HCT116 (cell line): ENCODE measurements at regions not wholly inside any gene's neighbourhood (a gene's known extent, or its start where the extent isn't known, plus 50 kb on each side); places are given as distances from the start of the nearest gene placed in this dataset.
"Not testable (repeated sequence)": the region's sequence is repeated elsewhere in the genome, so short reads cannot be mapped to it uniquely, and the experiment has no call there.

Source experiments
- EZH2 ChIP-seq: fragments of 200-600 bp; sonication (generic); IDR thresholded peaks from 2 replicates; pipeline ENCODE4 v1.6.1; 2017; ENCODE audit warnings: antibody characterized with exemption, mixed run types
- FOSL1 ChIP-seq: IDR thresholded peaks from 2 replicates; pipeline ENCODE4 v1.6.1; 2012; ENCODE audit warnings: low read depth
- SRF ChIP-seq: IDR thresholded peaks from 2 replicates; pipeline ENCODE4 v1.6.1; 2012; ENCODE audit warnings: low read depth
- TF ChIP-seq, protein P1 (sequence below), 3 experiments: fragments of 200-600 bp in 1 of 3; sonication (generic) in 1 of 3; IDR thresholded peaks in 2 of 3; conservative IDR thresholded peaks in 1 of 3; 2 replicates each; pipeline ENCODE4 v1.5.1; 2012 to 2017; ENCODE audit warnings: low read depth in 2 of 3, low read length in 2 of 3, antibody characterized with exemption in 1 of 3, borderline replicate concordance in 1 of 3, control low read depth in 1 of 3, mild to moderate bottlenecking in 1 of 3, mixed read lengths in 1 of 3, mixed run types in 1 of 3, moderate library complexity in 1 of 3; ENCODE audit not compliant: insufficient read depth in 1 of 3
- TF ChIP-seq, protein P2 (sequence below): IDR thresholded peaks from 2 replicates; pipeline ENCODE4 v1.6.1; 2012; ENCODE audit warnings: low read depth

DNA sequence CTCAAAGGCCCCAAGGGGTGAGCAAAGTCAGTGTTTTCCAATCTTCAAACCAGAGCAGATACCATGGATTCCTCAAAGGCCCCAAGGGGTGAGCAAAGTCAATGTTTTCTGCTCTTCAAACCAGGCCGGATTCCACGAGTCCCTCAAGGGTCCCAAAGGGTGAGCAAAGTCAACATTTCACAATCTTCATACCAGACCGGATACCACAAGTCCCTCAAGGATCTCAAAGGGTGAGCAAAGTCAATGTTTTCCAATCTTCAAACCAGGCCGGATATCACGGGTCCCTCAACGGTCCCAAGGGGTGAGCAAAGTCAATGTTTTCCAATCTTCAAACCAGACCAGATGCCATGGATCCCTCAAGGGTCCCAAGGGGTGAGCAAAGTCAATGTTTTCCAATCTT lies 265.2 kb downstream of the CRLF2 start:
- TF ChIP-seq, protein P1, sequence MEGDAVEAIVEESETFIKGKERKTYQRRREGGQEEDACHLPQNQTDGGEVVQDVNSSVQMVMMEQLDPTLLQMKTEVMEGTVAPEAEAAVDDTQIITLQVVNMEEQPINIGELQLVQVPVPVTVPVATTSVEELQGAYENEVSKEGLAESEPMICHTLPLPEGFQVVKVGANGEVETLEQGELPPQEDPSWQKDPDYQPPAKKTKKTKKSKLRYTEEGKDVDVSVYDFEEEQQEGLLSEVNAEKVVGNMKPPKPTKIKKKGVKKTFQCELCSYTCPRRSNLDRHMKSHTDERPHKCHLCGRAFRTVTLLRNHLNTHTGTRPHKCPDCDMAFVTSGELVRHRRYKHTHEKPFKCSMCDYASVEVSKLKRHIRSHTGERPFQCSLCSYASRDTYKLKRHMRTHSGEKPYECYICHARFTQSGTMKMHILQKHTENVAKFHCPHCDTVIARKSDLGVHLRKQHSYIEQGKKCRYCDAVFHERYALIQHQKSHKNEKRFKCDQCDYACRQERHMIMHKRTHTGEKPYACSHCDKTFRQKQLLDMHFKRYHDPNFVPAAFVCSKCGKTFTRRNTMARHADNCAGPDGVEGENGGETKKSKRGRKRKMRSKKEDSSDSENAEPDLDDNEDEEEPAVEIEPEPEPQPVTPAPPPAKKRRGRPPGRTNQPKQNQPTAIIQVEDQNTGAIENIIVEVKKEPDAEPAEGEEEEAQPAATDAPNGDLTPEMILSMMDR (IDR thresholded peaks at IDR 0.05 in 2 of 3, conservative IDR thresholded peaks at IDR 0.05 in 1 of 3; ENCODE audit: borderline replicate concordance in 1 of 3, insufficient read depth in 1 of 3, low read depth in 2 of 3, low read length in 2 of 3) = not testable (repeated sequence)
- not testable (repeated sequence) for TF ChIP-seq EZH2, FOSL1, SRF
- TF ChIP-seq, protein P2, sequence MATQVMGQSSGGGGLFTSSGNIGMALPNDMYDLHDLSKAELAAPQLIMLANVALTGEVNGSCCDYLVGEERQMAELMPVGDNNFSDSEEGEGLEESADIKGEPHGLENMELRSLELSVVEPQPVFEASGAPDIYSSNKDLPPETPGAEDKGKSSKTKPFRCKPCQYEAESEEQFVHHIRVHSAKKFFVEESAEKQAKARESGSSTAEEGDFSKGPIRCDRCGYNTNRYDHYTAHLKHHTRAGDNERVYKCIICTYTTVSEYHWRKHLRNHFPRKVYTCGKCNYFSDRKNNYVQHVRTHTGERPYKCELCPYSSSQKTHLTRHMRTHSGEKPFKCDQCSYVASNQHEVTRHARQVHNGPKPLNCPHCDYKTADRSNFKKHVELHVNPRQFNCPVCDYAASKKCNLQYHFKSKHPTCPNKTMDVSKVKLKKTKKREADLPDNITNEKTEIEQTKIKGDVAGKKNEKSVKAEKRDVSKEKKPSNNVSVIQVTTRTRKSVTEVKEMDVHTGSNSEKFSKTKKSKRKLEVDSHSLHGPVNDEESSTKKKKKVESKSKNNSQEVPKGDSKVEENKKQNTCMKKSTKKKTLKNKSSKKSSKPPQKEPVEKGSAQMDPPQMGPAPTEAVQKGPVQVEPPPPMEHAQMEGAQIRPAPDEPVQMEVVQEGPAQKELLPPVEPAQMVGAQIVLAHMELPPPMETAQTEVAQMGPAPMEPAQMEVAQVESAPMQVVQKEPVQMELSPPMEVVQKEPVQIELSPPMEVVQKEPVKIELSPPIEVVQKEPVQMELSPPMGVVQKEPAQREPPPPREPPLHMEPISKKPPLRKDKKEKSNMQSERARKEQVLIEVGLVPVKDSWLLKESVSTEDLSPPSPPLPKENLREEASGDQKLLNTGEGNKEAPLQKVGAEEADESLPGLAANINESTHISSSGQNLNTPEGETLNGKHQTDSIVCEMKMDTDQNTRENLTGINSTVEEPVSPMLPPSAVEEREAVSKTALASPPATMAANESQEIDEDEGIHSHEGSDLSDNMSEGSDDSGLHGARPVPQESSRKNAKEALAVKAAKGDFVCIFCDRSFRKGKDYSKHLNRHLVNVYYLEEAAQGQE = not testable (repeated sequence)
